MM.1S (cell line): ENCODE measurements at regions not wholly inside any gene's neighbourhood (a gene's known extent, or its start where the extent isn't known, plus 50 kb on each side); places are given as distances from the start of the nearest gene placed in this dataset.

Experiments
- DNase-seq: peaks from one replicate; pipeline ENCODE4 v3.0.0-alpha.2; 2015
- H2AFZ ChIP-seq: fragments of 300-600 bp; sonication (generic); 2 replicates; pipeline ENCODE4 v1.6.0; 2016; ENCODE audit warnings: antibody characterized with exemption, low read length
- H3F3A ChIP-seq: fragments of 300-600 bp; sonication (generic); 2 replicates; pipeline ENCODE4 v1.6.1; 2016; ENCODE audit warnings: mild to moderate bottlenecking, antibody characterized with exemption, low read length, moderate library complexity, mixed read lengths; ENCODE audit not compliant: insufficient read depth
- H3K27ac ChIP-seq: fragments of 300-600 bp; sonication (generic); 2 replicates; pipeline ENCODE4 v1.5.1; 2016; ENCODE audit warnings: mild to moderate bottlenecking, low read length
- H3K27me3 ChIP-seq: fragments of 300-600 bp; sonication (generic); replicated peaks from 2 replicates; pipeline ENCODE4 v1.6.0; 2016; ENCODE audit warnings: low read length; ENCODE audit not compliant: insufficient read depth
- H3K36me3 ChIP-seq: fragments of 300-600 bp; sonication (generic); replicated peaks from 2 replicates; pipeline ENCODE4 v1.6.1; 2016; ENCODE audit warnings: mild to moderate bottlenecking, low read length, mixed read lengths; ENCODE audit not compliant: insufficient read depth
- H3K4me1 ChIP-seq: fragments of 300-600 bp; sonication (generic); 2 replicates; pipeline ENCODE4 v1.6.1; 2016; ENCODE audit warnings: low read length, mixed read lengths
- H3K4me2 ChIP-seq: fragments of 300-600 bp; sonication (generic); 2 replicates; pipeline ENCODE4 v1.6.0; 2016; ENCODE audit warnings: low read depth, low read length
- H3K4me3 ChIP-seq: fragments of 300-600 bp; sonication (generic); 2 replicates; pipeline ENCODE4 v1.5.1; 2016; ENCODE audit warnings: low read length, mixed read lengths
- H3K79me2 ChIP-seq: fragments of 300-600 bp; sonication (generic); 2 replicates; pipeline ENCODE4 v1.6.1; 2016; ENCODE audit warnings: mixed run types, low read length, mixed read lengths
- H3K9ac ChIP-seq: fragments of 300-600 bp; sonication (generic); 2 replicates; pipeline ENCODE4 v1.6.1; 2016; ENCODE audit warnings: low read length, mixed read lengths
- H3K9me2 ChIP-seq: fragments of 300-600 bp; sonication (generic); replicated peaks from 2 replicates; pipeline ENCODE4 v1.6.1; 2016; ENCODE audit warnings: mild to moderate bottlenecking, low read length, mixed read lengths; ENCODE audit not compliant: insufficient read depth
- H3K9me3 ChIP-seq: fragments of 300-600 bp; sonication (generic); replicated peaks from 2 replicates; pipeline ENCODE4 v1.6.1; 2016; ENCODE audit warnings: mild to moderate bottlenecking, low read length, mixed read lengths; ENCODE audit not compliant: insufficient read depth
- H4K20me1 ChIP-seq: fragments of 300-600 bp; sonication (generic); 2 replicates; pipeline ENCODE4 v1.6.1; 2016; ENCODE audit warnings: mild to moderate bottlenecking, low read length, moderate library complexity, mixed read lengths; ENCODE audit not compliant: insufficient read depth
- EZH2 ChIP-seq: fragments of 300-600 bp; sonication (generic); optimal IDR thresholded peaks from 2 replicates; pipeline ENCODE3; 2017; ENCODE audit warnings: low read depth, mild to moderate bottlenecking, antibody characterized with exemption, low read length, mixed read lengths
- EZH2phosphoT487 ChIP-seq: fragments of 300-600 bp; sonication (generic); IDR thresholded peaks from 2 replicates; pipeline ENCODE4 v1.6.1; 2018; ENCODE audit warnings: antibody characterized with exemption, low read length
- TF ChIP-seq, protein P1 (sequence below): fragments of 300-600 bp; sonication (generic); IDR thresholded peaks from 2 replicates; pipeline ENCODE4 v1.5.1; 2016; ENCODE audit warnings: antibody characterized with exemption, low read length, mixed read lengths

DNA sequence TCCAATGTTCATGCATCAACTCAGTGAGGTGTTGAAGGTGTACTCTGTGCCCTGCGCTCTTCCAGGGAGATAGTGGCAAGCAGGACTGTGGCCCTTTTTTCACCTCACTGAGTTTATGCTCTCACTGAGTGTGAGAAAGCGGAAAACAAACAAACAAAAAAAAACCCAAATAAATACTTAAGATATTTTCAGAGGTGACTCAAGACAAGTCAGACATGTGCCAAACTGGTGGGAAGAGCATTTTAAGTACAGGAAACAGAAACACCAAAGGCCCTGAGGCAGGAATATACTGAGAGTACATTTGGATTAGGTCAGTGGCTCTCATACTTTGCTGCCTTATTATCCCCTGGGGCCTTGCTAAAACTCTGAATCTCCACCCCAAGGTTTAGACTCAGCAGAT lies 111.9 kb upstream of the IGFBP3 start:
- H3K27ac ChIP-seq: no peak overlapping the region
- no peak overlapping the region for H2AFZ ChIP-seq
- no peaks in the 10 kb centered on the region for H4K20me1 ChIP-seq
- no peak for TF ChIP-seq EZH2phosphoT487
- TF ChIP-seq, protein P1, sequence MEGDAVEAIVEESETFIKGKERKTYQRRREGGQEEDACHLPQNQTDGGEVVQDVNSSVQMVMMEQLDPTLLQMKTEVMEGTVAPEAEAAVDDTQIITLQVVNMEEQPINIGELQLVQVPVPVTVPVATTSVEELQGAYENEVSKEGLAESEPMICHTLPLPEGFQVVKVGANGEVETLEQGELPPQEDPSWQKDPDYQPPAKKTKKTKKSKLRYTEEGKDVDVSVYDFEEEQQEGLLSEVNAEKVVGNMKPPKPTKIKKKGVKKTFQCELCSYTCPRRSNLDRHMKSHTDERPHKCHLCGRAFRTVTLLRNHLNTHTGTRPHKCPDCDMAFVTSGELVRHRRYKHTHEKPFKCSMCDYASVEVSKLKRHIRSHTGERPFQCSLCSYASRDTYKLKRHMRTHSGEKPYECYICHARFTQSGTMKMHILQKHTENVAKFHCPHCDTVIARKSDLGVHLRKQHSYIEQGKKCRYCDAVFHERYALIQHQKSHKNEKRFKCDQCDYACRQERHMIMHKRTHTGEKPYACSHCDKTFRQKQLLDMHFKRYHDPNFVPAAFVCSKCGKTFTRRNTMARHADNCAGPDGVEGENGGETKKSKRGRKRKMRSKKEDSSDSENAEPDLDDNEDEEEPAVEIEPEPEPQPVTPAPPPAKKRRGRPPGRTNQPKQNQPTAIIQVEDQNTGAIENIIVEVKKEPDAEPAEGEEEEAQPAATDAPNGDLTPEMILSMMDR: no peak
- no peak for TF ChIP-seq EZH2
- H3K27me3 ChIP-seq: no peaks in the 10 kb centered on the region
- no peak for DNase-seq
- no peak overlapping the region for H3K4me3 ChIP-seq
- H3K4me2 ChIP-seq: no peak overlapping the region
- H3K9me3 ChIP-seq: no peaks in the 10 kb centered on the region
- no peaks in the 10 kb centered on the region for H3K36me3 ChIP-seq
- peaks cover 24% of the 10 kb centered on the region for H3K4me1 ChIP-seq
- peaks cover 5% of the 10 kb centered on the region for H3F3A ChIP-seq
- no peaks in the 10 kb centered on the region for H3K9me2 ChIP-seq
- no peak overlapping the region for H3K9ac ChIP-seq
- no peaks in the 10 kb centered on the region for H3K79me2 ChIP-seq

DNA sequence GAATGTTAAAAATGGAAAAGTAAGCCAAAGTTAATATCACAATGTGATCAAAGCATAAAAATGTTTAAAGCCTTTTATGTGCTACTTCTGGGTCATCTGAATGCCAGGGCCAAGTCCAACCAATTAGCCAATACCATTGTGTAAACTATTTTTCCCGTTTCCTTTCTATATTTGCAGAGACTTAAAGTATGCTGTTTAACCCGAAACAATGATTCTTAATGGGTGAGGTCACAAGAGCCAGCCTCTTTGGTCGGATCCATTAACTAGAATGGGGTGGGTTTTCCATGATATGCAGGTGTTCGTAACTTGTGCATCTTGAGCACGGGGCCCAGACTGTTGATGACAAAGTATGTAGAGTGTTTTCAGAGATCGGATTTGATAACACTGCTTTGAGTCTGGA lies 111.3 kb upstream of the IGFBP3 start:
- no peaks in the 10 kb centered on the region for H3K79me2 ChIP-seq
- peaks cover 5% of the 10 kb centered on the region for H3F3A ChIP-seq
- H3K4me1 ChIP-seq: peaks cover 28% of the 10 kb centered on the region
- H3K9me2 ChIP-seq: no peaks in the 10 kb centered on the region
- H3K27ac ChIP-seq: no peak overlapping the region
- DNase-seq: no peak
- no peak overlapping the region for H3K4me3 ChIP-seq
- no peak overlapping the region for H3K4me2 ChIP-seq
- no peaks in the 10 kb centered on the region for H4K20me1 ChIP-seq
- TF ChIP-seq EZH2: no peak
- TF ChIP-seq, protein P1: no peak
- TF ChIP-seq EZH2phosphoT487: no peak
- H2AFZ ChIP-seq: no peak overlapping the region
- H3K27me3 ChIP-seq: no peaks in the 10 kb centered on the region
- H3K9me3 ChIP-seq: no peaks in the 10 kb centered on the region
- H3K9ac ChIP-seq: no peak overlapping the region
- H3K36me3 ChIP-seq: no peaks in the 10 kb centered on the region

DNA sequence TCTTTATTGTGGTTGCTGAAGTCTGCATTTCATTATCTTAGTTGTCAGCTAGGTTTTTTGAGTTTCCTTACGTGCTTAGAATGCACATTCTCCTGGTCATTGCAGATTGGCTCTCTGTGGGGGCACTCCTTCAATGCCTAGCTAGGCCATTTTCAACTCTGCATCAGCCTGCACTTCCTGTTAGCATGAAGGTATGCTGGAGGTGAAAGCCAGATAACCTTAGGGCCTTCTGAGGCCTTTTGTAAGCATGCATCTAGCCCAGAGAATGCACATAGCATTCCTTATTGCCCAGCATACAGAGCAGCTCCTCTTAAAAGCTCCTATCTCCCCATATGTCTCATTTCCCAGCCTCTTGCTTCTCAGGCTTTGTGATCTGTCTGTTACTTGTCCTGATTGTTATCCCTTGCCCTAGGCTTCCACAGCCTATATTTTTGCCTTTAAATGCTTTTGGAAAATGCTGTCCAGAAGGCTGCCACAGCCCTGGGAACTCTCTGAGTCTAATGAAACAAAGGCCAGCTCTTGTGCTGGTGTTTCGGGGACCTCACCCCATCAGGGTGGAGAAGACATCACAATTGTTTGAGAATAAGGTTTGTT lies 108.1 kb upstream of the IGFBP3 start:
- Histone ChIP-seq H3K4me1 (peaks cover 45% of the 10 kb centered on the region), H3K79me2 (no peaks in the 10 kb centered on the region), H3K36me3 (no peaks in the 10 kb centered on the region), H3K9me3 (no peaks in the 10 kb centered on the region), H3F3A (peaks cover 5% of the 10 kb centered on the region), H3K27me3 (no peaks in the 10 kb centered on the region), H3K4me3 (no peak overlapping the region), H3K4me2 (no peak overlapping the region), H4K20me1 (no peaks in the 10 kb centered on the region), H3K9me2 (no peaks in the 10 kb centered on the region), H3K27ac (peak overlapping the region; percentile 71), H2AFZ (peak overlapping the region; percentile 45), H3K9ac (no peak overlapping the region)
- DNase-seq: peak; percentile 82
- TF ChIP-seq, protein P1: no peak
- TF ChIP-seq EZH2phosphoT487 (no peak), EZH2 (no peak)
